ENCODE measurements at regions not wholly inside any gene's neighbourhood (a gene's known extent, or its start where the extent isn't known, plus 50 kb on each side); places are given as distances from the start of the nearest gene placed in this dataset.

- DNase-seq (ENCODE audit: missing footprints), result no peak
- intact Hi-C loops (cut with DNase I), result no loop called here
- no peak for ATAC-seq
Measured at GRCh38 chr1:95554408-95554807, 320.4 kb downstream of the RWDD3 start.

GRCh38 chr1:95558791-95559190 lies 324.8 kb downstream of the RWDD3 start:
- DNase-seq (ENCODE audit: missing footprints), result no peak
- intact Hi-C loops (cut with DNase I), result no loop called here
- no peak for ATAC-seq

- ATAC-seq (no peak), DNase-seq (ENCODE audit: missing footprints) (no peak)
- intact Hi-C loops (cut with DNase I), result no loop called here
Measured at GRCh38 chr1:95561346-95561745, 327.3 kb downstream of the RWDD3 start.

- intact Hi-C loops (cut with DNase I), result no loop called here
- ATAC-seq (no peak), DNase-seq (ENCODE audit: missing footprints) (no peak)
Measured at GRCh38 chr1:95562230-95562629, 328.2 kb downstream of the RWDD3 start.

GRCh38 chr1:95572002-95572401 lies 338.0 kb downstream of the RWDD3 start:
- DNase-seq (ENCODE audit: missing footprints), result no peak
- ATAC-seq, result no peak
- intact Hi-C loops (cut with DNase I), result no loop called here

GRCh38 chr1:95572962-95573361 lies 339.0 kb downstream of the RWDD3 start:
- DNase-seq (ENCODE audit: missing footprints), result no peak
- intact Hi-C loops (cut with DNase I), result no loop called here
- ATAC-seq, result no peak

GRCh38 chr1:95575291-95575690 lies 341.3 kb downstream of the RWDD3 start:
- no peak for DNase-seq (ENCODE audit: missing footprints)
- intact Hi-C loops (cut with DNase I), result no loop called here
- no peak for ATAC-seq

- ATAC-seq (no peak), DNase-seq (ENCODE audit: missing footprints) (no peak)
- intact Hi-C loops (cut with DNase I), result no loop called here
Measured at GRCh38 chr1:95578462-95578861, 344.5 kb downstream of the RWDD3 start.

GRCh38 chr1:95582191-95582590 lies 348.2 kb downstream of the RWDD3 start:
- DNase-seq (ENCODE audit: missing footprints), result no peak
- intact Hi-C loops (cut with DNase I), result no loop called here
- ATAC-seq, result no peak

- DNase-seq (ENCODE audit: missing footprints), result no peak
- no peak for ATAC-seq
- intact Hi-C loops (cut with DNase I), result no loop called here
Measured at GRCh38 chr1:95582746-95583145, 348.7 kb downstream of the RWDD3 start.

GRCh38 chr1:95583661-95584210 lies 349.7 kb downstream of the RWDD3 start:
- no peak for ATAC-seq
- no peak for DNase-seq (ENCODE audit: missing footprints)
- intact Hi-C loops (cut with DNase I), result no loop called here

- no peak for ATAC-seq
- DNase-seq (ENCODE audit: missing footprints), result no peak
- intact Hi-C loops (cut with DNase I), result no loop called here
Measured at GRCh38 chr1:95584315-95584714, 350.3 kb downstream of the RWDD3 start.

GRCh38 chr1:95604771-95605170 lies 370.8 kb downstream of the RWDD3 start:
- intact Hi-C loops (cut with DNase I), result no loop called here
- no peak for ATAC-seq

GRCh38 chr1:95614197-95614596 lies 380.2 kb downstream of the RWDD3 start:
- no peak for ATAC-seq
- intact Hi-C loops (cut with DNase I), result no loop called here

More at GRCh38 chr1:95604771-95605170, 370.8 kb downstream of the RWDD3 start:
- DNase-seq (ENCODE audit: missing footprints), result no peak

GRCh38 chr1:95615421-95615820 lies 381.4 kb downstream of the RWDD3 start:
- ATAC-seq, result no peak
- no peak for DNase-seq (ENCODE audit: missing footprints)
- intact Hi-C loops (cut with DNase I), result no loop called here

More at GRCh38 chr1:95614197-95614596, 380.2 kb downstream of the RWDD3 start:
- DNase-seq (ENCODE audit: missing footprints), result no peak

- ATAC-seq (no peak), DNase-seq (ENCODE audit: missing footprints) (no peak)
- intact Hi-C loops (cut with DNase I), result no loop called here
Measured at GRCh38 chr1:95620076-95620475, 386.1 kb downstream of the RWDD3 start.

- ATAC-seq (no peak), DNase-seq (ENCODE audit: missing footprints) (no peak)
- intact Hi-C loops (cut with DNase I), result no loop called here
Measured at GRCh38 chr1:95622609-95623008, 388.6 kb downstream of the RWDD3 start.

GRCh38 chr1:95625224-95625623 lies 391.2 kb downstream of the RWDD3 start:
- ATAC-seq (no peak), DNase-seq (ENCODE audit: missing footprints) (no peak)
- intact Hi-C loops (cut with DNase I), result no loop called here

GRCh38 chr1:95627244-95627643 lies 393.2 kb downstream of the RWDD3 start:
- DNase-seq (ENCODE audit: missing footprints) (no peak), ATAC-seq (no peak)
- intact Hi-C loops (cut with DNase I), result no loop called here

- no peak for DNase-seq (ENCODE audit: missing footprints)
- ATAC-seq, result no peak
- intact Hi-C loops (cut with DNase I), result no loop called here
Measured at GRCh38 chr1:95631695-95632094, 397.7 kb downstream of the RWDD3 start.

- no peak for DNase-seq (ENCODE audit: missing footprints)
- peak; percentile 26 for ATAC-seq
Measured at GRCh38 chr1:95635811-95636210, 401.8 kb downstream of the RWDD3 start.

More at GRCh38 chr1:95635811-95636210, 401.8 kb downstream of the RWDD3 start:
- intact Hi-C loops (cut with DNase I), result no loop called here

Measured in Right ventricle myocardium inferior (tissue), 1 donor.